IMR-90 (cell line): ENCODE measurements at regions not wholly inside any gene's neighbourhood (a gene's known extent, or its start where the extent isn't known, plus 50 kb on each side); places are given as distances from the start of the nearest gene placed in this dataset.

Experiments
- ATAC-seq: fragments of 200-7000 bp; cut with Tn5 transposase; 2 replicates; pipeline ENCODE4 v1.9.1; 2020; ENCODE audit warnings: low read depth, mild to moderate bottlenecking, moderate library complexity
- BruUV-seq: library from RNA; stranded (reverse); fragments of 400-500 nt; replicated peaks from 2 replicates; lab custom pipeline; 2021; lab: Mats Ljungman, UMichigan
- CTCF ChIA-PET: fragments of 300-600 bp; formaldehyde crosslinking; extraction: SDS; loops from one replicate; lab custom pipeline; 2021; ENCODE audit warnings: antibody characterized with exemption; lab: Yijun Ruan, JAX
- POLR2A ChIA-PET: fragments of 300-600 bp; sonication (Branson Sonifier 250); formaldehyde crosslinking; loops from one replicate; lab custom pipeline; 2022; ENCODE audit warnings: antibody characterized with exemption; ENCODE audit not compliant: unreplicated experiment; lab: Charles Lee
- DNase-seq: peaks from one replicate; pipeline ENCODE4 v3.0.0; 2013
- H2AFZ ChIP-seq: replicated peaks from 2 replicates; pipeline ENCODE3; 2013; ENCODE audit warnings: low read length, mild to moderate bottlenecking; ENCODE audit not compliant: poor library complexity
- H2AK5ac ChIP-seq: 2 replicates; pipeline ENCODE4 v1.6.1; 2013; ENCODE audit warnings: low read depth, low read length, inconsistent platforms
- H2AK9ac ChIP-seq: replicated peaks from 2 replicates; pipeline ENCODE3; 2013; ENCODE audit warnings: mild to moderate bottlenecking, low read depth, low read length, moderate library complexity; ENCODE audit not compliant: poor library complexity
- H2BK120ac ChIP-seq: 2 replicates; pipeline ENCODE4 v1.6.1; 2013; ENCODE audit warnings: low read depth, low read length, inconsistent platforms
- H2BK15ac ChIP-seq: 3 replicates; pipeline ENCODE4 v1.6.1; 2013; ENCODE audit warnings: low read depth, low read length, inconsistent platforms
- H2BK20ac ChIP-seq: 2 replicates; pipeline ENCODE4 v1.6.1; 2013; ENCODE audit warnings: low read depth, mild to moderate bottlenecking, inconsistent platforms, low read length, moderate library complexity
- H2BK5ac ChIP-seq: 2 replicates; pipeline ENCODE4 v1.6.1; 2013; ENCODE audit warnings: mild to moderate bottlenecking, low read depth, low read length, inconsistent platforms; ENCODE audit not compliant: poor library complexity, severe bottlenecking
- H3K14ac ChIP-seq: replicated peaks from 2 replicates; pipeline ENCODE4 v1.6.1; 2013; ENCODE audit warnings: low read depth, low read length, inconsistent platforms
- H3K18ac ChIP-seq: 2 replicates; pipeline ENCODE4 v1.6.1; 2013; ENCODE audit warnings: low read depth, low read length, control low read depth
- H3K23ac ChIP-seq: 2 replicates; pipeline ENCODE4 v1.6.1; 2013; ENCODE audit warnings: low read depth, low read length, inconsistent platforms
- H3K27ac ChIP-seq: 2 replicates; pipeline ENCODE4 v1.5.1; 2013; ENCODE audit warnings: mild to moderate bottlenecking, control low read depth, low read length; ENCODE audit not compliant: insufficient read depth
- H3K27me3 ChIP-seq: 2 replicates; pipeline ENCODE4 v1.6.1; 2013; ENCODE audit warnings: low read length; ENCODE audit not compliant: control insufficient read depth, insufficient read depth
- H3K36me3 ChIP-seq: 2 replicates; pipeline ENCODE4 v1.6.1; 2013; ENCODE audit warnings: low read length, mixed read lengths; ENCODE audit not compliant: control insufficient read depth, insufficient read depth
- H3K4ac ChIP-seq: 2 replicates; pipeline ENCODE4 v1.6.1; 2013; ENCODE audit warnings: low read depth, low read length, inconsistent platforms
- H3K4me1 ChIP-seq: 2 replicates; pipeline ENCODE4 v1.6.1; 2013; ENCODE audit warnings: low read length, mixed read lengths; ENCODE audit not compliant: control insufficient read depth, insufficient read depth
- H3K4me2 ChIP-seq: 2 replicates; pipeline ENCODE4 v1.6.1; 2013; ENCODE audit warnings: low read depth, mild to moderate bottlenecking, control low read depth, low read length, moderate library complexity
- H3K4me3 ChIP-seq: 2 replicates; pipeline ENCODE4 v1.5.1; 2013; ENCODE audit warnings: low read depth, mild to moderate bottlenecking, control low read depth, low read length, moderate library complexity; ENCODE audit not compliant: insufficient read depth
- H3K56ac ChIP-seq: 2 replicates; pipeline ENCODE4 v1.6.1; 2013; ENCODE audit warnings: low read length, inconsistent platforms; ENCODE audit not compliant: insufficient read depth; ENCODE audit errors: extremely low read depth
- H3K79me1 ChIP-seq, 2 experiments: 2 replicates each; pipeline ENCODE4 v1.6.1; 2013; ENCODE audit warnings: low read length in 2 of 2, inconsistent platforms in 1 of 2, low read depth in 1 of 2
- H3K9ac ChIP-seq: 2 replicates; pipeline ENCODE4 v1.6.1; 2013; ENCODE audit warnings: low read depth, low read length, control low read depth
- H3K9me1 ChIP-seq: 2 replicates; pipeline ENCODE4 v1.6.1; 2013; ENCODE audit warnings: low read length, inconsistent platforms; ENCODE audit not compliant: insufficient read depth
- H3K9me3 ChIP-seq: 2 replicates; pipeline ENCODE4 v1.6.1; 2013; ENCODE audit warnings: low read length; ENCODE audit not compliant: control insufficient read depth, insufficient read depth
- H4K20me1 ChIP-seq: 2 replicates; pipeline ENCODE4 v1.6.1; 2013; ENCODE audit warnings: low read length, inconsistent platforms; ENCODE audit not compliant: insufficient read depth
- H4K5ac ChIP-seq: 2 replicates; pipeline ENCODE4 v1.6.1; 2013; ENCODE audit warnings: mild to moderate bottlenecking, low read depth, low read length, control low read depth
- H4K8ac ChIP-seq, 2 experiments: 2 replicates each; pipeline ENCODE4 v1.6.1; 2013; ENCODE audit warnings: low read depth in 2 of 2, low read length in 2 of 2, control low read depth in 1 of 2, inconsistent platforms in 1 of 2
- H4K91ac ChIP-seq: 2 replicates; pipeline ENCODE4 v1.6.1; 2013; ENCODE audit warnings: low read depth, low read length, inconsistent platforms; ENCODE audit not compliant: insufficient read depth
- BHLHE40 ChIP-seq: fragments of 150-350 bp; IDR thresholded peaks from 2 replicates; pipeline ENCODE4 v1.6.1; 2016; ENCODE audit warnings: mild to moderate bottlenecking, low read depth, low read length
- CEBPB ChIP-seq: IDR thresholded peaks from 2 replicates; pipeline ENCODE4 v1.6.1; 2012; ENCODE audit warnings: low read depth, low read length, improper control_type of control experiment
- CHD1 ChIP-seq: IDR thresholded peaks from 2 replicates; pipeline ENCODE4 v1.6.1; 2012; ENCODE audit warnings: low read depth, low read length, improper control_type of control experiment
- ELK1 ChIP-seq: fragments of 150-350 bp; IDR thresholded peaks from 2 replicates; pipeline ENCODE4 v1.6.1; 2016; ENCODE audit warnings: low read depth, mild to moderate bottlenecking, low read length, moderate library complexity, borderline replicate concordance
- FOS ChIP-seq: fragments of 150-350 bp; IDR thresholded peaks from 2 replicates; pipeline ENCODE4 v1.6.1; 2016; ENCODE audit warnings: low read depth, low read length
- MAFK ChIP-seq: IDR thresholded peaks from 2 replicates; pipeline ENCODE4 v1.6.1; 2012; ENCODE audit warnings: low read depth, low read length, improper control_type of control experiment
- MAZ ChIP-seq: IDR thresholded peaks from 2 replicates; pipeline ENCODE4 v1.6.1; 2012; ENCODE audit warnings: low read depth, mild to moderate bottlenecking, low read length, improper control_type of control experiment, moderate library complexity, borderline replicate concordance
- MXI1 ChIP-seq: IDR thresholded peaks from 2 replicates; pipeline ENCODE4 v1.6.1; 2012; ENCODE audit warnings: low read depth, mild to moderate bottlenecking, low read length, moderate library complexity, borderline replicate concordance
- NFE2L2 ChIP-seq: fragments of 150-350 bp; IDR thresholded peaks from 2 replicates; pipeline ENCODE4 v1.6.1; 2016; ENCODE audit warnings: low read depth, mild to moderate bottlenecking, low read length
- POLR2A ChIP-seq: IDR thresholded peaks from 2 replicates; pipeline ENCODE4 v1.6.1; 2012; ENCODE audit warnings: mild to moderate bottlenecking, low read depth, low read length
- RAD21 ChIP-seq: IDR thresholded peaks from 2 replicates; pipeline ENCODE4 v1.6.1; 2012; ENCODE audit warnings: low read length, improper control_type of control experiment
- RCOR1 ChIP-seq: IDR thresholded peaks from 2 replicates; pipeline ENCODE4 v1.6.1; 2012; ENCODE audit warnings: mild to moderate bottlenecking, low read length, improper control_type of control experiment; ENCODE audit not compliant: insufficient replicate concordance
- RFX5 ChIP-seq: IDR thresholded peaks from 2 replicates; pipeline ENCODE4 v1.8.0; 2012; ENCODE audit warnings: low read depth, mild to moderate bottlenecking, low read length, moderate library complexity
- SMC3 ChIP-seq: fragments of 150-350 bp; IDR thresholded peaks from 2 replicates; pipeline ENCODE4 v1.6.1; 2016; ENCODE audit warnings: low read depth, mild to moderate bottlenecking, antibody characterized with exemption, low read length, moderate library complexity
- WGBS, 2 experiments: methylation state at CpG; one replicate each; pipeline versions ENCODE4 v1.1.5 to v1.1.7; 2013; ENCODE audit warnings: missing lambda C conversion rate in 2 of 2; ENCODE audit not compliant: insufficient read length in 1 of 2; ENCODE audit errors: extremely low coverage in 2 of 2; 5-methylcytosine and 5-hydroxymethylcytosine counted together
- dilution Hi-C: fragments of 300-500 bp; cut with HindIII; formaldehyde crosslinking; loops from one replicate; pipeline ENCODE4 v1.14.3; 2018; ENCODE audit warnings: low sequenced_read_pairs; ENCODE audit not compliant: unreplicated experiment
- in situ Hi-C: fragments of 300-500 bp; cut with MboI; formaldehyde crosslinking; loops from 3 replicates; pipeline ENCODE4 v1.14.3; 2019; ENCODE audit warnings: low sequenced_read_pairs, inconsistent platforms, mixed read lengths
- intact Hi-C: fragments of 100-400 bp; cut with micrococcal nuclease; formaldehyde crosslinking; loops from 2 replicates; pipeline ENCODE4 v1.10.0; 2022
- TF ChIP-seq, protein P1 (sequence below): fragments of 150-350 bp; IDR thresholded peaks from 2 replicates; pipeline ENCODE4 v1.6.1; 2017; ENCODE audit warnings: mild to moderate bottlenecking, antibody characterized with exemption, low read length, low read depth
- TF ChIP-seq, protein P2 (sequence below): conservative IDR thresholded peaks from 2 replicates; pipeline ENCODE4 v1.5.1; 2012; ENCODE audit warnings: mild to moderate bottlenecking, low read depth, low read length, improper control_type of control experiment

DNA sequence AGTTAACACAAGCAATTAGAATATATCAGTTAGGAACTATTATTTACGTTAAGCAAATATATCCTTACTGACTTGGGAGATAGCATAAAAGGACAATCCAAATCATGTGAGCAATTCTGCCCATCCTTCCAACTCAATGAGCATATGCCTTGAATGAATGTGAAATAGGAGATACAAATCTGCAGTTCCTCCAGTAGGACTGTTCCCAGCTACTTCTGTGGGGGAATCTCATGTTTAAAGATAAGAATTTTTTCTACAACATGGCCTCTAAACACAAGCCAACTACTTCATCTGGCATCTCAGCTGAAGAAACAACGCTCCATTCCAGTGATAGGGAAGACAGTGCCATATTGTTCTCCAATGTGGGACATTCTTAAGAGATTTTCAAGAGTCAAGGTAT lies 110.7 kb upstream of the NIPBL start:
- H3K27ac ChIP-seq, result no peak overlapping the region
- no peak overlapping the region for H2BK15ac ChIP-seq
- H2AFZ ChIP-seq, result no peak overlapping the region
- H3K14ac ChIP-seq, result no peak overlapping the region
- intact Hi-C loops (no loop called here), in situ Hi-C loops (no loop called here), dilution Hi-C loops (no loop called here)
- no TSS peak for BruUV-seq
- H3K4me3 ChIP-seq, result no peak overlapping the region
- no CpG with 5 or more reads among the region's 2 CpGs for WGBS, 2 experiments
- no peak overlapping the region for H3K4ac ChIP-seq
- H3K9me3 ChIP-seq, result no peaks in the 10 kb centered on the region
- H3K56ac ChIP-seq, result no peak overlapping the region
- H3K4me1 ChIP-seq, result no peaks in the 10 kb centered on the region
- DNase-seq, result no peak
- H4K8ac ChIP-seq, result no peak overlapping the region
- H3K23ac ChIP-seq, result no peak overlapping the region
- H3K79me1 ChIP-seq, result no peaks in the 10 kb centered on the region
- no peak overlapping the region for H2AK5ac ChIP-seq
- H4K5ac ChIP-seq, result no peak overlapping the region
- H3K9ac ChIP-seq, result no peak overlapping the region
- H3K9me1 ChIP-seq, result no peaks in the 10 kb centered on the region
- H3K18ac ChIP-seq, result no peak overlapping the region
- ATAC-seq, result no peak
- no peaks in the 10 kb centered on the region for H3K36me3 ChIP-seq
- H2BK5ac ChIP-seq, result no peak overlapping the region
- no peak for TF ChIP-seq MAFK
- TF ChIP-seq, protein P1, sequence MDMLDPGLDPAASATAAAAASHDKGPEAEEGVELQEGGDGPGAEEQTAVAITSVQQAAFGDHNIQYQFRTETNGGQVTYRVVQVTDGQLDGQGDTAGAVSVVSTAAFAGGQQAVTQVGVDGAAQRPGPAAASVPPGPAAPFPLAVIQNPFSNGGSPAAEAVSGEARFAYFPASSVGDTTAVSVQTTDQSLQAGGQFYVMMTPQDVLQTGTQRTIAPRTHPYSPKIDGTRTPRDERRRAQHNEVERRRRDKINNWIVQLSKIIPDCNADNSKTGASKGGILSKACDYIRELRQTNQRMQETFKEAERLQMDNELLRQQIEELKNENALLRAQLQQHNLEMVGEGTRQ, result no peak
- no peak for TF ChIP-seq MXI1
- TF ChIP-seq CEBPB, result no peak
- no peak for TF ChIP-seq MAZ
- no peak for TF ChIP-seq RCOR1
- TF ChIP-seq BHLHE40, result no peak
- no peak for TF ChIP-seq ELK1
- TF ChIP-seq NFE2L2, result no peak
- TF ChIP-seq SMC3, result no peak
- TF ChIP-seq RAD21, result no peak
- TF ChIP-seq FOS, result no peak
- TF ChIP-seq RFX5, result no peak
- TF ChIP-seq, protein P2, sequence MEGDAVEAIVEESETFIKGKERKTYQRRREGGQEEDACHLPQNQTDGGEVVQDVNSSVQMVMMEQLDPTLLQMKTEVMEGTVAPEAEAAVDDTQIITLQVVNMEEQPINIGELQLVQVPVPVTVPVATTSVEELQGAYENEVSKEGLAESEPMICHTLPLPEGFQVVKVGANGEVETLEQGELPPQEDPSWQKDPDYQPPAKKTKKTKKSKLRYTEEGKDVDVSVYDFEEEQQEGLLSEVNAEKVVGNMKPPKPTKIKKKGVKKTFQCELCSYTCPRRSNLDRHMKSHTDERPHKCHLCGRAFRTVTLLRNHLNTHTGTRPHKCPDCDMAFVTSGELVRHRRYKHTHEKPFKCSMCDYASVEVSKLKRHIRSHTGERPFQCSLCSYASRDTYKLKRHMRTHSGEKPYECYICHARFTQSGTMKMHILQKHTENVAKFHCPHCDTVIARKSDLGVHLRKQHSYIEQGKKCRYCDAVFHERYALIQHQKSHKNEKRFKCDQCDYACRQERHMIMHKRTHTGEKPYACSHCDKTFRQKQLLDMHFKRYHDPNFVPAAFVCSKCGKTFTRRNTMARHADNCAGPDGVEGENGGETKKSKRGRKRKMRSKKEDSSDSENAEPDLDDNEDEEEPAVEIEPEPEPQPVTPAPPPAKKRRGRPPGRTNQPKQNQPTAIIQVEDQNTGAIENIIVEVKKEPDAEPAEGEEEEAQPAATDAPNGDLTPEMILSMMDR, result no peak
- TF ChIP-seq CHD1, result no peak
- TF ChIP-seq POLR2A, result no peak
- H3K27me3 ChIP-seq, result peaks cover 1% of the 10 kb centered on the region
- H4K20me1 ChIP-seq, result no peaks in the 10 kb centered on the region
- H2BK20ac ChIP-seq, result no peak overlapping the region
- no peak overlapping the region for H4K91ac ChIP-seq
- CTCF ChIA-PET, result no interaction called here
- POLR2A ChIA-PET, result no interaction called here
- no peak overlapping the region for H3K4me2 ChIP-seq
- H2AK9ac ChIP-seq, result no peak overlapping the region
- no peak overlapping the region for H2BK120ac ChIP-seq
